CD14-positive monocyte (primary cell): ENCODE measurements at regions not wholly inside any gene's neighbourhood (a gene's known extent, or its start where the extent isn't known, plus 50 kb on each side); places are given as distances from the start of the nearest gene placed in this dataset.

Experiments
- DNase-seq, 3 donors: peaks; one replicate each; pipeline ENCODE4 v3.0.0-alpha.2; 2011 to 2022
- H2AFZ ChIP-seq: 2 replicates; pipeline ENCODE4 v1.6.0; 2012; ENCODE audit warnings: mild to moderate bottlenecking, low read depth, low read length, inconsistent platforms; ENCODE audit not compliant: insufficient read depth, poor library complexity, severe bottlenecking
- H3K27ac ChIP-seq, 2 donors: 1 replicate in 1 of 2; 2 replicates in 1 of 2; pipeline ENCODE4 v1.5.1; 2012 to 2013; ENCODE audit warnings: low read length in 2 of 2, control low read depth in 1 of 2, inconsistent platforms in 1 of 2, low read depth in 1 of 2, mild to moderate bottlenecking in 1 of 2
- H3K27me3 ChIP-seq, 2 donors: one replicate each; pipeline versions ENCODE4 v1.6.0 to v1.6.1; 2011 to 2013; ENCODE audit warnings: low read length in 2 of 2; ENCODE audit not compliant: control insufficient read depth in 2 of 2, insufficient read depth in 2 of 2
- H3K36me3 ChIP-seq, 2 donors: replicated peaks in 1 of 2; 1 replicate in 1 of 2; 2 replicates in 1 of 2; pipeline versions ENCODE4 v1.5.1 to v1.6.1; 2012 to 2013; ENCODE audit warnings: low read length in 2 of 2, control low read depth in 1 of 2, inconsistent platforms in 1 of 2, mild to moderate bottlenecking in 1 of 2; ENCODE audit not compliant: insufficient read depth in 2 of 2, control insufficient read depth in 1 of 2
- H3K4me1 ChIP-seq, 2 donors: 1 replicate in 1 of 2; 2 replicates in 1 of 2; pipeline versions ENCODE4 v1.5.1 to v1.6.1; 2012 to 2013; ENCODE audit warnings: low read length in 2 of 2, control low read depth in 1 of 2, inconsistent platforms in 1 of 2, mild to moderate bottlenecking in 1 of 2, moderate library complexity in 1 of 2; ENCODE audit not compliant: insufficient read depth in 2 of 2, control insufficient read depth in 1 of 2
- H3K4me2 ChIP-seq: replicated peaks from 2 replicates; pipeline ENCODE3; 2012; ENCODE audit warnings: low read length, moderate library complexity, mild to moderate bottlenecking; ENCODE audit not compliant: poor library complexity, severe bottlenecking; ENCODE audit errors: extremely low read depth
- H3K4me3 ChIP-seq, 3 experiments: fragments of 200-600 bp in 1 of 3; sonication (generic) in 1 of 3; replicated peaks in 1 of 3; 1 replicate in 2 of 3; 2 replicates in 1 of 3; pipeline ENCODE4 v1.5.1; 2011 to 2013; ENCODE audit warnings: low read length in 3 of 3, mild to moderate bottlenecking in 3 of 3, control low read depth in 2 of 3, low read depth in 2 of 3, inconsistent platforms in 1 of 3, moderate library complexity in 1 of 3
- H3K79me2 ChIP-seq: 2 replicates; pipeline ENCODE4 v1.6.0; 2012; ENCODE audit warnings: mild to moderate bottlenecking, control low read depth, inconsistent platforms, low read length, moderate library complexity; ENCODE audit not compliant: insufficient read depth
- H3K9ac ChIP-seq: 2 replicates; pipeline ENCODE4 v1.6.0; 2017; ENCODE audit warnings: low read length, mild to moderate bottlenecking; ENCODE audit not compliant: insufficient read depth, poor library complexity, severe bottlenecking
- H3K9me3 ChIP-seq, 2 donors: replicated peaks in 1 of 2; 1 replicate in 1 of 2; 2 replicates in 1 of 2; pipeline versions ENCODE4 v1.5.1 to v1.6.1; 2012 to 2013; ENCODE audit warnings: low read length in 2 of 2, control low read depth in 1 of 2; ENCODE audit not compliant: control insufficient read depth in 1 of 2, insufficient read depth in 1 of 2
- H4K20me1 ChIP-seq: 2 replicates; pipeline ENCODE4 v1.6.0; 2012; ENCODE audit warnings: mild to moderate bottlenecking, low read length, control low read depth, moderate library complexity; ENCODE audit not compliant: insufficient read depth
- H3K27ac Mint-ChIP-seq, 7 donors: one replicate each; pipeline ENCODE4 v1.8.0; 2020; ENCODE audit warnings: mild to moderate bottlenecking in 7 of 7, mixed read lengths in 7 of 7, moderate library complexity in 6 of 7, inconsistent platforms in 2 of 7
- H3K27me3 Mint-ChIP-seq, 3 donors: one replicate each; pipeline ENCODE4 v1.8.0; 2021 to 2022; ENCODE audit warnings: low read depth in 3 of 3, mild to moderate bottlenecking in 3 of 3, mixed read lengths in 3 of 3, moderate library complexity in 3 of 3, inconsistent platforms in 1 of 3
- H3K36me3 Mint-ChIP-seq, 2 donors: one replicate each; pipeline ENCODE4 v1.8.0; 2020; ENCODE audit warnings: mixed read lengths in 2 of 2, inconsistent platforms in 1 of 2, mild to moderate bottlenecking in 1 of 2
- H3K4me1 Mint-ChIP-seq: one replicate; pipeline ENCODE4 v1.8.0; 2020; ENCODE audit warnings: mild to moderate bottlenecking, mixed read lengths
- H3K4me3 Mint-ChIP-seq, 2 donors: one replicate each; pipeline ENCODE4 v1.8.0; 2020; ENCODE audit warnings: mild to moderate bottlenecking in 2 of 2, mixed read lengths in 2 of 2, moderate library complexity in 1 of 2
- H3K9me3 Mint-ChIP-seq, 7 donors: one replicate each; pipeline ENCODE4 v1.8.0; 2020 to 2022; ENCODE audit warnings: mixed read lengths in 7 of 7, mild to moderate bottlenecking in 6 of 7, moderate library complexity in 6 of 7, inconsistent platforms in 2 of 7
- WGBS: methylation state at CpG from one replicate; pipeline ENCODE4 v1.1.5; 2013; ENCODE audit warnings: missing lambda C conversion rate; ENCODE audit not compliant: insufficient coverage; 5-methylcytosine and 5-hydroxymethylcytosine counted together
- intact Hi-C, 2 donors: fragments of 100-400 bp; cut with micrococcal nuclease; formaldehyde crosslinking; loops; one replicate each; pipeline versions ENCODE4 v1.15.0 to v1.15.1; 2023
- TF ChIP-seq, protein P1 (sequence below): fragments of 200-600 bp; IDR thresholded peaks from one replicate; pipeline ENCODE4 v1.8.0; 2022; ENCODE audit warnings: antibody characterized with exemption, mild to moderate bottlenecking

DNA sequence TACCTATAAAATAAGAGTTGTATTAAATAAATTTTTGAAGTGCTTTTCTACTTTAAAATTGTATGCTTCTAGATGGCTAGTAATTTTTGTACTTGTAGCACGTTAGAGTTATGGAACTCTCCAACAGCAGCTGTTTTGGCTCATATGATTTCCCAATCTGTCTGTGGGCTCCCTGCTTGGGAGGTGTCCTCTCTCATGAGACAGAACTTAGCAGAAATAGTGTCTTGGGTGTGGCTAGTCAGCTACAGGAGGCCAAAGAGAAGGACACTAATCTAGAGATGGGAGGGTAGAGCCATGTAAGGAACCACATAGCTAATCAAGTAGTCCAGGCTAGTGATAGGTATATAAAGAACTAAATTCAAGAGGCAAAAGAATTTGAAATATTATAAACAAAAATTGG is 78.4 kb upstream of the DAB2 start:
- Histone ChIP-seq H3K27me3 (no peaks in the 10 kb centered on the region), H3K9ac (no peak overlapping the region), H3K4me1 (peaks cover 19 to 21% of the 10 kb centered on the region in 2 donors), H3K4me3 (no peak overlapping the region), H3K9me3 (no peaks in the 10 kb centered on the region), H4K20me1 (no peaks in the 10 kb centered on the region), H3K4me2 (peak overlapping the region; percentile 10), H3K79me2 (no peaks in the 10 kb centered on the region), H3K27ac (no peak overlapping the region), H3K36me3 (no peaks in the 10 kb centered on the region), H2AFZ (no peak overlapping the region)
- Mint-ChIP-seq H3K9me3 (no peaks in the 10 kb centered on the region), H3K36me3 (no peaks in the 10 kb centered on the region), H3K27me3 (peaks cover 0 to 5% (median 3%) of the 10 kb centered on the region in 3 donors), H3K4me3 (peak overlapping the region in 1 of 2 donors; percentile 33), H3K4me1 (peaks cover 26% of the 10 kb centered on the region), H3K27ac (peak overlapping the region in 6 of 7 donors; percentile 7 to 70 (median 42))
- peak; percentile 26 to 46 (median 27) for DNase-seq
- intact Hi-C loops: loop anchor here in 1 of 2 donors (10.0 kb wide), 1 partner anchor 58 kb away; no protein-coding TSS in a partner anchor
- no CpG with 5 or more reads among the region's 1 CpG for WGBS
- TF ChIP-seq, protein P1, sequence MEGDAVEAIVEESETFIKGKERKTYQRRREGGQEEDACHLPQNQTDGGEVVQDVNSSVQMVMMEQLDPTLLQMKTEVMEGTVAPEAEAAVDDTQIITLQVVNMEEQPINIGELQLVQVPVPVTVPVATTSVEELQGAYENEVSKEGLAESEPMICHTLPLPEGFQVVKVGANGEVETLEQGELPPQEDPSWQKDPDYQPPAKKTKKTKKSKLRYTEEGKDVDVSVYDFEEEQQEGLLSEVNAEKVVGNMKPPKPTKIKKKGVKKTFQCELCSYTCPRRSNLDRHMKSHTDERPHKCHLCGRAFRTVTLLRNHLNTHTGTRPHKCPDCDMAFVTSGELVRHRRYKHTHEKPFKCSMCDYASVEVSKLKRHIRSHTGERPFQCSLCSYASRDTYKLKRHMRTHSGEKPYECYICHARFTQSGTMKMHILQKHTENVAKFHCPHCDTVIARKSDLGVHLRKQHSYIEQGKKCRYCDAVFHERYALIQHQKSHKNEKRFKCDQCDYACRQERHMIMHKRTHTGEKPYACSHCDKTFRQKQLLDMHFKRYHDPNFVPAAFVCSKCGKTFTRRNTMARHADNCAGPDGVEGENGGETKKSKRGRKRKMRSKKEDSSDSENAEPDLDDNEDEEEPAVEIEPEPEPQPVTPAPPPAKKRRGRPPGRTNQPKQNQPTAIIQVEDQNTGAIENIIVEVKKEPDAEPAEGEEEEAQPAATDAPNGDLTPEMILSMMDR: no peak

DNA sequence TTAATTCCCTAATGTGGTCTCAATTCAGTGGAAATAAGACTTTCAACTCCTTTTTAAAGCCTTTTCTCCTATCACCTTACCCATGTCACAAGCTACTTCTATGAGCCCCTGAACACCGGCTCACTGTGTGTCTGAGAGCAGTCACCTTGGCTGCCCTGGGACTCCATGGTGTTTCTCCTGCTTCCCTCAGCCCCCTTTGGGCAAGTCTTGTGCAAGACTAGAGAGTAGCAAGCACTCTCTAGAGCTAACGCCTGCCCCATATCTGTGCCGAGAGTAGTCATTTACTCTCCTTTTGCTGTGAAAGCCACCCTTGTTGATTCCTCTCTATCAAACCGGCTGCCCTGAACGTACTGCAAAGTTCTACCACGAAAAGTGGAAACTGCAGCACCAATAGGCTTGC is 77.9 kb upstream of the DAB2 start:
- Histone ChIP-seq H3K27me3 (no peaks in the 10 kb centered on the region), H3K79me2 (no peaks in the 10 kb centered on the region), H3K9ac (no peak overlapping the region), H2AFZ (no peak overlapping the region), H3K4me1 (peaks cover 19 to 21% of the 10 kb centered on the region in 2 donors), H3K27ac (no peak overlapping the region), H3K4me2 (peak overlapping the region; percentile 10), H3K9me3 (no peaks in the 10 kb centered on the region), H4K20me1 (no peaks in the 10 kb centered on the region), H3K4me3 (no peak overlapping the region), H3K36me3 (no peaks in the 10 kb centered on the region)
- TF ChIP-seq, protein P1: no peak
- no peak for DNase-seq
- H3K4me1 Mint-ChIP-seq: peaks cover 29% of the 10 kb centered on the region
- no peak overlapping the region for H3K4me3 Mint-ChIP-seq
- peaks cover 0 to 5% (median 3%) of the 10 kb centered on the region in 3 donors for H3K27me3 Mint-ChIP-seq
- H3K9me3 Mint-ChIP-seq: no peaks in the 10 kb centered on the region
- WGBS: 100% methylated on average over 1 of the region's 6 CpGs
- intact Hi-C loops: loop anchor here in 1 of 2 donors (10.0 kb wide), 1 partner anchor 58 kb away; no protein-coding TSS in a partner anchor
- peak overlapping the region in 2 of 7 donors; percentile 50 to 70 for H3K27ac Mint-ChIP-seq
- H3K36me3 Mint-ChIP-seq: no peaks in the 10 kb centered on the region
